DND-41 (cell line): ENCODE measurements at regions not wholly inside any gene's neighbourhood (a gene's known extent, or its start where the extent isn't known, plus 50 kb on each side); places are given as distances from the start of the nearest gene placed in this dataset.

Source experiments
- ATAC-seq: fragments of 200-7000 bp; cut with Tn5 transposase; 3 replicates; pipeline ENCODE4 v1.9.1; 2021; ENCODE audit warnings: low read depth; ENCODE audit not compliant: insufficient read depth
- DNase-seq: peaks from one replicate; pipeline ENCODE4 v3.0.0-alpha.2; 2020
- H2AFZ ChIP-seq: 2 replicates; pipeline ENCODE4 v1.6.0; 2012; ENCODE audit warnings: low read depth, low read length
- H3K27ac ChIP-seq: 2 replicates; pipeline ENCODE4 v1.5.1; 2012; ENCODE audit warnings: low read length, inconsistent platforms
- H3K27me3 ChIP-seq: fragments of 200-600 bp; sonication (generic); 2 replicates; pipeline ENCODE4 v1.6.0; 2012; ENCODE audit warnings: low read length, mild to moderate bottlenecking, inconsistent platforms; ENCODE audit not compliant: insufficient read depth, poor library complexity
- H3K36me3 ChIP-seq: 2 replicates; pipeline ENCODE4 v1.5.1; 2012; ENCODE audit warnings: low read length, inconsistent platforms; ENCODE audit not compliant: insufficient read depth
- H3K4me1 ChIP-seq: 2 replicates; pipeline ENCODE4 v1.5.1; 2012; ENCODE audit warnings: mild to moderate bottlenecking, low read length; ENCODE audit not compliant: insufficient read depth
- H3K4me2 ChIP-seq: 2 replicates; pipeline ENCODE4 v1.6.0; 2012; ENCODE audit warnings: mild to moderate bottlenecking, moderate library complexity, low read length, inconsistent platforms; ENCODE audit not compliant: insufficient read depth
- H3K4me3 ChIP-seq, 2 experiments: fragments of 200-600 bp in 1 of 2; shearing (Covaris generic) in 1 of 2; 2 replicates each; pipeline ENCODE4 v1.5.1; 2012 to 2016; ENCODE audit warnings: inconsistent platforms in 2 of 2, low read length in 2 of 2, mild to moderate bottlenecking in 2 of 2, low read depth in 1 of 2, moderate library complexity in 1 of 2
- H3K79me2 ChIP-seq: 2 replicates; pipeline ENCODE4 v1.6.0; 2012; ENCODE audit warnings: low read length, inconsistent platforms; ENCODE audit not compliant: insufficient read depth
- H3K9ac ChIP-seq: 2 replicates; pipeline ENCODE4 v1.6.0; 2012; ENCODE audit warnings: low read depth, mild to moderate bottlenecking, inconsistent platforms, low read length, moderate library complexity
- H3K9me3 ChIP-seq: 2 replicates; pipeline ENCODE4 v1.5.1; 2012; ENCODE audit warnings: low read length, moderate library complexity, mild to moderate bottlenecking, inconsistent platforms; ENCODE audit not compliant: insufficient read depth, severe bottlenecking
- H4K20me1 ChIP-seq: 2 replicates; pipeline ENCODE4 v1.6.0; 2012; ENCODE audit warnings: low read length; ENCODE audit not compliant: insufficient read depth
- CTCF ChIP-seq: IDR thresholded peaks from 2 replicates; pipeline ENCODE4 v1.5.1; 2012; ENCODE audit warnings: borderline replicate concordance, low read length, moderate library complexity, mild to moderate bottlenecking; ENCODE audit not compliant: poor library complexity, severe bottlenecking; ENCODE audit errors: extremely low read depth
- EZH2 ChIP-seq: IDR thresholded peaks from 3 replicates; pipeline ENCODE4 v1.6.1; 2012; ENCODE audit warnings: borderline replicate concordance, low read depth, mild to moderate bottlenecking, moderate library complexity, low read length, inconsistent platforms; ENCODE audit not compliant: severe bottlenecking

- TF ChIP-seq CTCF (no peak), EZH2 (no peak)
- no peaks in the 10 kb centered on the region for H3K4me1 ChIP-seq
- H3K9me3 ChIP-seq, result no peaks in the 10 kb centered on the region
- no peak overlapping the region for H2AFZ ChIP-seq
- no peak overlapping the region for H3K9ac ChIP-seq
- peaks cover 4% of the 10 kb centered on the region for H3K27me3 ChIP-seq
- H3K79me2 ChIP-seq, result no peaks in the 10 kb centered on the region
- no peaks in the 10 kb centered on the region for H4K20me1 ChIP-seq
- H3K4me2 ChIP-seq, result no peak overlapping the region
- H3K4me3 ChIP-seq, result no peak overlapping the region
- no peak for ATAC-seq
- no peak overlapping the region for H3K27ac ChIP-seq
- no peak for DNase-seq
- no peaks in the 10 kb centered on the region for H3K36me3 ChIP-seq
Observed at GRCh38 chr1:29985606-29985945, 737.8 kb downstream of the MATN1 start.

GRCh38 chr1:29984862-29985605 is 738.4 kb downstream of the MATN1 start:
- H2AFZ ChIP-seq, result no peak overlapping the region
- DNase-seq, result no peak
- H3K9ac ChIP-seq, result no peak overlapping the region
- H3K4me2 ChIP-seq, result no peak overlapping the region
- no peaks in the 10 kb centered on the region for H3K9me3 ChIP-seq
- TF ChIP-seq EZH2 (no peak), CTCF (no peak)
- H3K27me3 ChIP-seq, result peaks cover 4% of the 10 kb centered on the region
- no peaks in the 10 kb centered on the region for H3K36me3 ChIP-seq
- no peaks in the 10 kb centered on the region for H4K20me1 ChIP-seq
- H3K79me2 ChIP-seq, result no peaks in the 10 kb centered on the region
- H3K4me1 ChIP-seq, result no peaks in the 10 kb centered on the region
- H3K4me3 ChIP-seq, result no peak overlapping the region
- ATAC-seq, result no peak
- H3K27ac ChIP-seq, result no peak overlapping the region

- H3K4me2 ChIP-seq, result no peak overlapping the region
- H3K36me3 ChIP-seq, result no peaks in the 10 kb centered on the region
- no peaks in the 10 kb centered on the region for H3K9me3 ChIP-seq
- ATAC-seq (no peak), DNase-seq (no peak)
- no peak for TF ChIP-seq CTCF
- TF ChIP-seq EZH2, result no peak
- peaks cover 4% of the 10 kb centered on the region for H3K27me3 ChIP-seq
- no peak overlapping the region for H3K4me3 ChIP-seq
- no peaks in the 10 kb centered on the region for H4K20me1 ChIP-seq
- H3K79me2 ChIP-seq, result no peaks in the 10 kb centered on the region
- no peaks in the 10 kb centered on the region for H3K4me1 ChIP-seq
- H3K9ac ChIP-seq, result no peak overlapping the region
- no peak overlapping the region for H3K27ac ChIP-seq
- no peak overlapping the region for H2AFZ ChIP-seq
Observed at GRCh38 chr1:29984166-29984861, 739.1 kb downstream of the MATN1 start.
